Immature natural killer cell (primary cell): ENCODE measurements at regions not wholly inside any gene's neighbourhood (a gene's known extent, or its start where the extent isn't known, plus 50 kb on each side); places are given as distances from the start of the nearest gene placed in this dataset.

Experiments used
- DNase-seq, 3 donors: peaks; one replicate each; pipeline ENCODE4 v3.0.0; 2022; ENCODE audit warnings: mixed read lengths in 1 of 3
- H3K27ac Mint-ChIP-seq, 6 donors: one replicate each; pipeline ENCODE4 v1.8.0; 2020; ENCODE audit warnings: mixed read lengths in 6 of 6, mild to moderate bottlenecking in 5 of 6, inconsistent platforms in 4 of 6, moderate library complexity in 3 of 6
- H3K27me3 Mint-ChIP-seq, 3 donors: one replicate each; pipeline ENCODE4 v1.8.0; 2020 to 2021; ENCODE audit warnings: low read depth in 3 of 3, mild to moderate bottlenecking in 3 of 3, mixed read lengths in 3 of 3, moderate library complexity in 3 of 3, inconsistent platforms in 1 of 3
- H3K36me3 Mint-ChIP-seq, 3 donors: one replicate each; pipeline ENCODE4 v1.8.0; 2020; ENCODE audit warnings: mixed read lengths in 3 of 3, inconsistent platforms in 2 of 3, mild to moderate bottlenecking in 2 of 3
- H3K4me1 Mint-ChIP-seq, 2 donors: one replicate each; pipeline ENCODE4 v1.8.0; 2020; ENCODE audit warnings: inconsistent platforms in 2 of 2, mild to moderate bottlenecking in 2 of 2, mixed read lengths in 2 of 2, moderate library complexity in 1 of 2
- H3K4me3 Mint-ChIP-seq, 5 donors: one replicate each; pipeline ENCODE4 v1.8.0; 2020; ENCODE audit warnings: mild to moderate bottlenecking in 5 of 5, mixed read lengths in 5 of 5, inconsistent platforms in 3 of 5, moderate library complexity in 3 of 5
- H3K9me3 Mint-ChIP-seq, 6 donors: one replicate each; pipeline ENCODE4 v1.8.0; 2020; ENCODE audit warnings: mild to moderate bottlenecking in 6 of 6, mixed read lengths in 6 of 6, inconsistent platforms in 4 of 6, moderate library complexity in 3 of 6

GRCh38 chr9:126198854-126199253, 127.8 kb upstream of the MVB12B start:
- H3K4me3 Mint-ChIP-seq, result no peak overlapping the region
- DNase-seq, result no peak
- H3K9me3 Mint-ChIP-seq, result no peaks in the 10 kb centered on the region
- H3K27me3 Mint-ChIP-seq, result peaks cover 4 to 7% (median 4%) of the 10 kb centered on the region in 3 donors
- no peaks in the 10 kb centered on the region for H3K36me3 Mint-ChIP-seq
- no peak overlapping the region for H3K27ac Mint-ChIP-seq
- no peaks in the 10 kb centered on the region for H3K4me1 Mint-ChIP-seq

DNA sequence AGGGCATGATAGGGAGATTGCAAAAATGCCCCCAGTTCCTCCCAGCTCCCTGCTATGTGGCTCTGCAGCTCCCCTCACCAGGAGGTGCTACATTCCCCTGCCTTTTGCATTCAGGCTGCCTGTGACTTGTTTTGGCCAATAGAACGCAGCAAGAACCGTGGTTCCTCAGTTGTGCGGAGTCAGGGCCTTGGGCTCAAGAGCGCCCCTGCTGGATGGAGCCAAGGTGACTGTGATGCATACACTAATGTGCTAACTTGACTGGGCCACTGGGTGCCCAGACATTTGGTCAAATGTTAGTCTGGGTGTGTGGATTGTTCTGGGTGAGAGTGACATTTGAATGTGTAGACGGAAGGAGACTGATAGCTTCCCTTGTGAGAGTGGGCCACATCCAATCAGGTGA, 123.3 kb upstream of the MVB12B start:
- Mint-ChIP-seq H3K27ac (no peak overlapping the region), H3K36me3 (no peaks in the 10 kb centered on the region), H3K4me1 (no peaks in the 10 kb centered on the region), H3K27me3 (peaks cover 2 to 7% (median 6%) of the 10 kb centered on the region in 3 donors), H3K9me3 (no peaks in the 10 kb centered on the region), H3K4me3 (no peak overlapping the region)
- no peak for DNase-seq

GRCh38 chr9:126204197-126204596, 122.4 kb upstream of the MVB12B start:
- Mint-ChIP-seq H3K4me3 (no peak overlapping the region), H3K27ac (no peak overlapping the region), H3K4me1 (no peaks in the 10 kb centered on the region), H3K27me3 (peaks cover 3 to 10% (median 7%) of the 10 kb centered on the region in 3 donors), H3K9me3 (no peaks in the 10 kb centered on the region), H3K36me3 (no peaks in the 10 kb centered on the region)
- DNase-seq, result no peak

GRCh38 chr9:126204708-126205225, 121.9 kb upstream of the MVB12B start:
- Mint-ChIP-seq H3K9me3 (no peaks in the 10 kb centered on the region), H3K4me3 (no peak overlapping the region), H3K4me1 (no peaks in the 10 kb centered on the region), H3K27me3 (peaks cover 3 to 11% (median 7%) of the 10 kb centered on the region in 3 donors), H3K27ac (no peak overlapping the region), H3K36me3 (no peaks in the 10 kb centered on the region)
- DNase-seq, result no peak

- H3K9me3 Mint-ChIP-seq, result no peaks in the 10 kb centered on the region
These were observed 121.4 kb upstream of the MVB12B start for GRCh38 chr9:126205265-126205664.

GRCh38 chr9:126205845-126206498, 120.7 kb upstream of the MVB12B start:
- Mint-ChIP-seq H3K27me3 (peaks cover 3 to 7% (median 7%) of the 10 kb centered on the region in 3 donors), H3K4me3 (no peak overlapping the region), H3K9me3 (no peaks in the 10 kb centered on the region), H3K27ac (no peak overlapping the region), H3K36me3 (no peaks in the 10 kb centered on the region), H3K4me1 (no peaks in the 10 kb centered on the region)
- no peak for DNase-seq

More at GRCh38 chr9:126205265-126205664, 121.4 kb upstream of the MVB12B start:
- no peak overlapping the region for H3K27ac Mint-ChIP-seq
- H3K36me3 Mint-ChIP-seq, result no peaks in the 10 kb centered on the region
- H3K27me3 Mint-ChIP-seq, result peaks cover 3 to 11% (median 7%) of the 10 kb centered on the region in 3 donors
- DNase-seq, result no peak
- no peak overlapping the region for H3K4me3 Mint-ChIP-seq
- H3K4me1 Mint-ChIP-seq, result no peaks in the 10 kb centered on the region

DNA sequence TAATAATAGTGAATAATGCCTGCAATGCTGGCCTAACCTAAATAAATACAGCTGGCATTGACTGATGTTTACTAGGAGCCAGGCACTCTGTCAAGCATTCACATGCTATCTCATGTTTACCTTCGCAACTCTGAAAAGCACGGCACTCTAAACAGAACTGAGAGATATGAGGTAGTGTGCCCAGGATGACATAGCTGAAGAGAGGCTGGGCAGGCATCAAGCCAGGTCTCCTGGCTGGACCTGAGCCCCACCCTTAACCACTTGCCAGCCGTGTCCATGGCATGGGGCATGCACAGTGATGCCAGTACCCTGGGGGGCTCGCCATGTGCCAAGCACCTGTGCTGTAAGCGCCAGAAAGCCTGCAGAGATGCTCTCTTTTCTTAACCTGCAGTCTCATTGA, 119.4 kb upstream of the MVB12B start:
- Mint-ChIP-seq H3K27ac (no peak overlapping the region), H3K4me3 (no peak overlapping the region), H3K27me3 (peaks cover 1 to 7% (median 5%) of the 10 kb centered on the region in 3 donors), H3K36me3 (no peaks in the 10 kb centered on the region), H3K4me1 (no peaks in the 10 kb centered on the region), H3K9me3 (no peaks in the 10 kb centered on the region)
- no peak for DNase-seq

DNA sequence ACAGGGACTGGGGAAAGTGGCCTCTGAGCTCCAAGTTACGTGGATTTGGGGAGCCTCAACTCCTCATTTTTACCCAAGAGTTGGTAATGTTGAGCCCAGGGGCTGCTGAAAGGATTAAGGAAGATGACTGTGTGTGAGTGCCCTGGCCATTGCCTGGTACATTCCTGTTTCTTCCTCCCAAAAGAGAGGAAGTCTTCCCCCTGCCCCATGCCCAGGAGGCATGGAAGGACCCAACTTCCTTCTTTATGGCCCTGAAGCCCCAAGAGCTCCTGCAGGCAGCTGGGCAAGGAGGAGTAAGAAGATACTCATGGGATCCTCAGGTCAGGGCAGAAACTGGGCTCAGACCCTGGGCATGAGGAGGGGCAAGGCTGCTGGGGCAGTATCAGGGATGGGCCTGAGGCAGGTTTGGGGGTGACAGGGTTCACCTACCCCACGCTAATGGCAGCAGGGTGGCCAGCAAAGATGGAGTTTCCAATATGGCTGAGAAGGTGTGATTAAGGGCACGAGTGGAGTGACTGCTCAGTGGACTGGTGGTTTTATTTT, 118.3 kb upstream of the MVB12B start:
- Mint-ChIP-seq H3K27ac (no peak overlapping the region), H3K36me3 (no peaks in the 10 kb centered on the region), H3K9me3 (no peaks in the 10 kb centered on the region), H3K4me3 (no peak overlapping the region), H3K27me3 (peaks cover under 1 to 7% (median 1%) of the 10 kb centered on the region in 3 donors), H3K4me1 (no peaks in the 10 kb centered on the region)
- DNase-seq, result no peak

- H3K27me3 Mint-ChIP-seq, result peaks cover 0 to 16% (median 7%) of the 10 kb centered on the region in 3 donors
- no peak overlapping the region for H3K27ac Mint-ChIP-seq
- H3K4me3 Mint-ChIP-seq, result no peak overlapping the region
- peaks cover 0 to 20% (median under 1%) of the 10 kb centered on the region in 6 donors for H3K9me3 Mint-ChIP-seq
- DNase-seq, result no peak
- no peaks in the 10 kb centered on the region for H3K4me1 Mint-ChIP-seq
- H3K36me3 Mint-ChIP-seq, result peaks cover 0 to 5% (median 0%) of the 10 kb centered on the region in 3 donors
These were observed 115.1 kb upstream of the MVB12B start for GRCh38 chr9:126211441-126212074.

DNA sequence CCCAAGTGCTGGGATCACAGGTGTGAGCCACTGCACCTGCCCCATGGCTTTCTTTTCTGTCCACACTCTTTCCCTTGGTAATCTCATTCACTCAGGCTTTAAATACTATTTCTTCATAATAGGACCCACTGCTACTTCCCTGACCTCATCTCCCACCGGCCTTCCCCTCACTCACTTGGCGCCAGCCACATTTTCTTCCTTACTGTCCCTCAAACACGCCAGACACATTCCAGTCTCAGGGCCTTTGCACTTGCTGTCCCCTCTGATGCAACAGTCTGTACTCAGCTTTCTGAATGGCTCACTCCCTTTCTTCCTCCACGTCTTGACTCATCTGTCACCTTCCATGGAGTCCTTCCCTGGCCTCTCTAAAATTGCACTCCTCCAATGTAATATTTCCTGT, 111.1 kb upstream of the MVB12B start:
- peaks cover 0 to 20% (median under 1%) of the 10 kb centered on the region in 6 donors for H3K9me3 Mint-ChIP-seq
- peaks cover 0 to 5% (median 0%) of the 10 kb centered on the region in 3 donors for H3K36me3 Mint-ChIP-seq
- H3K4me3 Mint-ChIP-seq, result no peak overlapping the region
- no peaks in the 10 kb centered on the region for H3K4me1 Mint-ChIP-seq
- DNase-seq, result no peak
- H3K27me3 Mint-ChIP-seq, result peaks cover 2 to 14% (median 10%) of the 10 kb centered on the region in 3 donors
- H3K27ac Mint-ChIP-seq, result no peak overlapping the region

GRCh38 chr9:126216826-126217225, 109.8 kb upstream of the MVB12B start:
- peaks cover 0 to 20% (median under 1%) of the 10 kb centered on the region in 6 donors for H3K9me3 Mint-ChIP-seq
- peaks cover 8 to 17% (median 14%) of the 10 kb centered on the region in 3 donors for H3K27me3 Mint-ChIP-seq
- no peak for DNase-seq
- H3K27ac Mint-ChIP-seq, result no peak overlapping the region
- peaks cover 0 to 5% (median 0%) of the 10 kb centered on the region in 3 donors for H3K36me3 Mint-ChIP-seq
- no peaks in the 10 kb centered on the region for H3K4me1 Mint-ChIP-seq
- no peak overlapping the region for H3K4me3 Mint-ChIP-seq

DNA sequence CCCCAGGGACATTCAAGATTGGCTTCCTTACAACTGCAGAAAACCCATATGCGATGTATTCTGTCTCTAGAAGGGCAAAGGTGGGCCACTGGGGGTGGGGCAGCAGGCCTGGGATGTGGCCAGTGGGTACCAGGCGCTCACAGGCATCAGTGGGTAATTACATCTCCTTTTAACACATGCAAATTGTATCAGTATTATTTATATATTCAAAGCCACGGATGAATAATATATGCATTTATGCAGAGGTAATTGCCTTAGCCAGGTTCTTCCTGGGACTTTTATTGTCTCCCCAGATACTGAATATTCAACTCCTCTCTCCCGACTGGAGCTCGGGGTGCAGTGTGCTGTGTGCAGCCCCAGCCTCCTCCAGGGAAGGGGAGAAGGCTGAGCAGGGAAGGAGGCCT, 109.4 kb upstream of the MVB12B start:
- Mint-ChIP-seq H3K9me3 (peaks cover 0 to 20% (median under 1%) of the 10 kb centered on the region in 6 donors), H3K36me3 (peaks cover 0 to 5% (median 0%) of the 10 kb centered on the region in 3 donors), H3K4me1 (no peaks in the 10 kb centered on the region), H3K27me3 (peaks cover 8 to 20% (median 14%) of the 10 kb centered on the region in 3 donors), H3K4me3 (no peak overlapping the region), H3K27ac (no peak overlapping the region)
- no peak for DNase-seq

- Mint-ChIP-seq H3K27ac (no peak overlapping the region), H3K36me3 (peaks cover 0 to 5% (median 0%) of the 10 kb centered on the region in 3 donors), H3K4me3 (no peak overlapping the region), H3K9me3 (peaks cover 0 to 20% (median under 1%) of the 10 kb centered on the region in 6 donors), H3K27me3 (peaks cover 8 to 20% (median 14%) of the 10 kb centered on the region in 3 donors), H3K4me1 (no peaks in the 10 kb centered on the region)
- DNase-seq, result no peak
These were observed 108.8 kb upstream of the MVB12B start for GRCh38 chr9:126217797-126218196.
